Vagina (tissue), 2 donors: ENCODE measurements at regions not wholly inside any gene's neighbourhood (a gene's known extent, or its start where the extent isn't known, plus 50 kb on each side); places are given as distances from the start of the nearest gene placed in this dataset.

Experiments used
- POLR2A ChIP-seq, 2 donors: fragments of 450-650 bp; IDR thresholded peaks; one replicate each; pipeline ENCODE4 v1.6.1; 2017; ENCODE audit warnings: antibody characterized with exemption in 2 of 2, mild to moderate bottlenecking in 2 of 2, moderate library complexity in 2 of 2
- POLR2AphosphoS5 ChIP-seq, 2 donors: sonication (generic); formaldehyde crosslinking; IDR thresholded peaks; one replicate each; pipeline ENCODE4 v1.9.0; 2017; ENCODE audit warnings: antibody characterized with exemption in 2 of 2, mild to moderate bottlenecking in 2 of 2, low read depth in 1 of 2; ENCODE audit not compliant: insufficient read depth in 1 of 2
- TF ChIP-seq, protein P1 (sequence below), 3 experiments: fragments of 450-650 bp in 2 of 3; fragments of 200-600 bp in 1 of 3; sonication (generic) in 1 of 3; IDR thresholded peaks; one replicate each; pipeline ENCODE4 v1.5.1; 2017 to 2019; ENCODE audit warnings: antibody characterized with exemption in 3 of 3, mild to moderate bottlenecking in 2 of 3, moderate library complexity in 2 of 3

DNA sequence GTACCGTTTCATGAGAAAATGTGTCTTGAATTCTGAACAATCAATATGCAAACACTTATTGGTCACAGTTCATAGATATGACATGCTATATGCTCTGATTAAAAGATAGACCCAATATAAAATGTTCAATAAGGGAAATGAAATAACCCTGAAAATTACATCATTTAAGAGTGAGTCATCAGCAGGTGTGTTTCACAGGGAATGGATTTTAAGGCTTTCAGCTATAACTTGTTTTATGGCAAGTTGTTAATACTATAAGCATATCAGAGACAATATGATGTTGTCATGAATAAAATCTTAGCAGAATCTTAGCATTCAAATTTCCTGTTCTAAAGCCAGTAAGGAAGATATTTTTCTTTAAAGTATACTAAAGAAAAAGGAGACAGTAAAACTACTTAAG, 483.4 kb upstream of the PCDH9 start:
- TF ChIP-seq, protein P1, sequence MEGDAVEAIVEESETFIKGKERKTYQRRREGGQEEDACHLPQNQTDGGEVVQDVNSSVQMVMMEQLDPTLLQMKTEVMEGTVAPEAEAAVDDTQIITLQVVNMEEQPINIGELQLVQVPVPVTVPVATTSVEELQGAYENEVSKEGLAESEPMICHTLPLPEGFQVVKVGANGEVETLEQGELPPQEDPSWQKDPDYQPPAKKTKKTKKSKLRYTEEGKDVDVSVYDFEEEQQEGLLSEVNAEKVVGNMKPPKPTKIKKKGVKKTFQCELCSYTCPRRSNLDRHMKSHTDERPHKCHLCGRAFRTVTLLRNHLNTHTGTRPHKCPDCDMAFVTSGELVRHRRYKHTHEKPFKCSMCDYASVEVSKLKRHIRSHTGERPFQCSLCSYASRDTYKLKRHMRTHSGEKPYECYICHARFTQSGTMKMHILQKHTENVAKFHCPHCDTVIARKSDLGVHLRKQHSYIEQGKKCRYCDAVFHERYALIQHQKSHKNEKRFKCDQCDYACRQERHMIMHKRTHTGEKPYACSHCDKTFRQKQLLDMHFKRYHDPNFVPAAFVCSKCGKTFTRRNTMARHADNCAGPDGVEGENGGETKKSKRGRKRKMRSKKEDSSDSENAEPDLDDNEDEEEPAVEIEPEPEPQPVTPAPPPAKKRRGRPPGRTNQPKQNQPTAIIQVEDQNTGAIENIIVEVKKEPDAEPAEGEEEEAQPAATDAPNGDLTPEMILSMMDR (IDR thresholded peaks at IDR 0.05): no peak
- TF ChIP-seq POLR2A (IDR thresholded peaks at IDR 0.05) (no peak), POLR2AphosphoS5 (IDR thresholded peaks at IDR 0.05; ENCODE audit: insufficient read depth in 1 of 2, low read depth in 1 of 2) (no peak)
